GM21576 (cell line): ENCODE measurements at regions not wholly inside any gene's neighbourhood (a gene's known extent, or its start where the extent isn't known, plus 50 kb on each side); places are given as distances from the start of the nearest gene placed in this dataset.
"Not testable (repeated sequence)": the region's sequence is repeated elsewhere in the genome, so short reads cannot be mapped to it uniquely, and the experiment has no call there.

ENCODE experiments used
- ATAC-seq: cut with Tn5 transposase; IDR thresholded peaks from one replicate; pipeline ENCODE4 v1.9.1; 2021; ENCODE audit warnings: mild to moderate bottlenecking, moderate library complexity; ENCODE audit not compliant: unreplicated experiment

DNA sequence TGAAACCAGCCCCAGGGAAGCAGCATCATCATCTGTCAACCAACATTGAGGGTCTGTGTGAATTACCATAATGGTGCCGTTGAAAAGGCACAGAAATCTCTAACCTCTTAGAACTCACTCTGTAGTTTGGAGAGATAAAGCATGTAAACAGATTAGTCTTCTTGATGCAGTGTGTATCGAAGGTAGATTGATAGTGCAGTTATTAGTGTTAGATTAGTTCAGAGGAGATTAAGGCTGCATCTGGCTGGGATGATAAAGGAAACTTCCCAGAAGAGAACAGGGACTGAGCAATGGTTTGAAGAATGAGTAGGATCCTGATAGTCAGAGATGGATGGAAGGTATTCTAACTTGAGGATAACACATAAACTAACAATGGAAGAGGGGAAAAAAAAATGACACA is 651.5 kb downstream of the TLE1 start:
- no peak for ATAC-seq

DNA sequence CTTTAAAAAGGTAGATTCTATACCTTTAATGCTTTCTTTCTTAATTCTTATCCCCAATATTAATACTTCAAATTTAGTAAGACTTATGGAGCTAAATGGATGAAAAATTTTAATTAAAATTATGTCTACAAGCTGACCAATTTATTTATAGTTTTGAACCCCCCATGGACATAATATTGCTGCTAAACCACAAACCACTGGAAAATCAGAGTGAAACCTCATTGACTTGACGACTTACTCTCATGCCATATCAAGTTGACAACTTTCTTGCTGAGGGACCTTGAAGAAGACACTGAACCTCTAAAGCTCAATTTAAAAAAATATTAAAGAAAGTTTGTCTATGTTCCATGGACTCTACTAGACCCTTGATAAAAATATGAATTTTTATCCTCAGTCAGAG is 653.7 kb downstream of the TLE1 start:
- no peak for ATAC-seq

DNA sequence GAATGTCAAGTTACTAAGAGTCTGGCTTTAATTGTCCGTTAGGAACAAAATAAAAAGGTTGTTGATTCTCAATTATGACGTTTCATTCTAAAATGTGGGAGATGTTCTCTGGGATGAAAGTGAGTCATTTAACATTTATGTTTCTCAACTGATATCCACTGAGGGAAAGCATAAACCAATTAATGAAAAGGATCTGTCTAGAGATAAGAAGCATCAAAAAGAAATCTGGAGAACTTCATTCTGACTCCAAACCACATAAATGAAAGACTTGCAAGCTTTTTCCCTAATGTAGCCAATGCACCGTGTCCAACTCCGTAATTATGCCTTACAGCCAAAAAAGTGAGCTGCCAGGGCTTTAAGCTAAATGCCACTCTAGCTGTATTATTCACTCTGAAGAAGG is 654.2 kb downstream of the TLE1 start:
- ATAC-seq, result no peak

DNA sequence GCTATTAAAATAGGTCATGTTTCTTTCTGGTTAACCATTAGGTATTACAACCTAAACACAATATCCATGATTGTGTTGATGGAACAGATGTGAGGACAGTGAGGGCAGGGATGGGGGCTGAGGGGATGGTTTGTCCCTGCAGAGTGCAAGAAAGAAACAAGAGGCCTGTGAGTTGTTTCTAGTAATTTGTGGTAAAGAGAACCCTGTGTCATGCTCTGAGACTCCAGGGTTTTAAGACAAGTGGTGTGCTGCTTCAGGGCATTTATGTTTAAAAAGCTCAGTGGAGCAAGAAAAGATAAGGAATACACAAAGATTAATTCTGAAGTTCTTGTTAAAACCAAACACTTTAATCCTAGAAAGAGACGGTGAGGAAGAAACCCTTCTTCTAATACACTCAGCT is 656.5 kb downstream of the TLE1 start:
- ATAC-seq, result no peak

DNA sequence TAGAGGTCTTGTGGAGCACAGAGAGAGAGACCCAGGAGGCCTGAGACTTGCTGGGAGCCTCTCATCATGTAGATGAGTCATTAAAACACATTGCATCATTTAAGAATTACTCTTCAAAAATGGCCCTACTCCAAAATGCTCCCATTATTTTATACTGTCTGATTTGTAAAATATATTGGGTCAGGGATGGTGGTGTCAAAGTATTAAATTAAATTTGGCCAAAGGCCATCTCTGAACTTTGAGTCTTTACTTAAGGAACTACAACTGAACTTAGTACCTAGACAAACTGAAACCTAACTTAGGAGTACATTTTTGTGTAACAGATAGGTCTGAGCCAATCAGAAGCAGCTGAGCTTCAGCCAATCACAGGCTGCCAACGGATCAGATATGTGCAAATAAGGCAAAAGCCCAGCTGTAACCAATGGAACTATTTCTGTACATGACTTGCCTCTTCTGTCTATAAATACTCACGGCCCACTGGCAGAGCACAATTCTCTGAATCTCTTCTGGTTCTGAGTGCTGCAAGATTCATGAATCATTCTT is 657.2 kb downstream of the TLE1 start:
- no peak for ATAC-seq

DNA sequence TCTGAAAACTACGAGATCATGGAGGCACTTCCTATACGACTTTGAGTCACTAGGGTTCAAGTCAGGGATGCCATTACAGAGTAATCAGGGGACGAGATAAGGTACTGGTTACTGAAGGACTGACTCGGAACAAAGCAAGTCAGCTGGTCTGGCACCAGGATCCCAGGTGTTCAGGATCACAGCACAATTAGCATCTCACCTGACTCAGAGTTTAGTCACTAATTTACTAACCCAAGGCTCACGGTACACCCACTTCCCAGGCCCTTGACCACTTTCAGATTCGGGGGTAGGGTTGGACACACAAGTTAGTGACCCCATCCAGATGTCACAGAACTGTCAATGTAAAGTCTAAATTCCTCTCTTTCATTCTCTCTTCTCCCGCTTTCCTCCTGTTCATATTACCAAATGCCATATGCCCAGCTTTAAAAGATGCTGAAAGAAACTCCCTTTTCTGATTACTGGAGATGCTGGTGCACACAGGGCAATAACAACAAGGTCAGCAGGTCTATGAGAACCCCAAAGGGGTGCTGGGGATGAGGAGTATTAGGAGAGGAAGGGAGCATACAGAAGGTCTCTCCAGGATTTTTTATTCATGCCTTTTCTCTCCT is 657.8 kb downstream of the TLE1 start:
- ATAC-seq, result no peak

DNA sequence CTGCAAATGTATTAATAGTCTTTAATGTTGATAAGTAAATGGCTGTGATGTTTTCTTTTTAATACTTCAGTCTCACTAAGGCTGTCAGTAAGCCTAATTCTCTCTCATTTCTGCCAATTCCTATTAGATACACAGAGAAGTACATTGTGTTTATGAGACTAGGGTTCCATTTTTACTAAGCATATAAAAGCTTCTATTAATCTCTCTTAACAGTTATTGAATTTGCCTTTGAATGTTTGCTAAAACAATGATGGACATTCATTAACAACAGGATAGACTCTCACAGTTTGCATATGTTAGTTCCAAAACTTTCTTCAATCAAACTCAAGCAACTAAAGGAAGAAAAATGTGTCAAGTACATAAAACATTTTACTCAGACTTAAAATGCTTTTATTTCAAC is 659.3 kb downstream of the TLE1 start:
- no peak for ATAC-seq

DNA sequence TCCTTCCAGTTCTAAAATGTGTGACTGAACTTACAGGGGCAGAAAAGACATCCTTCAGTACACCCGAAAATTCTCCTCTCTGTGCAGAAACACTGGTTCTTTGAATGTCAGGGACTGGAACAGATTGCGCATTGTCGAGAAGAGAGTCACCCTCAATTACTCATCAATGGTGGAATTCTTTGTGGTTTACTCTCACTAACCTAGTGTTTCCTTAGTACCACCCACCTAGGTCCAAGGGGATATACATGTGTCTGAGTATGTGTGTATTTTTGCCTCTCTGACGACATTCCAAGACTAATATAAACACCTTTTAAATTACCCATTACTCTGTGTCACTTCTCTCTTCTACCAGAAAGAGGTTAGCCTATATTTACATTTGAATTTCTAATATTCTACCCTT is 660.8 kb downstream of the TLE1 start:
- no peak for ATAC-seq

DNA sequence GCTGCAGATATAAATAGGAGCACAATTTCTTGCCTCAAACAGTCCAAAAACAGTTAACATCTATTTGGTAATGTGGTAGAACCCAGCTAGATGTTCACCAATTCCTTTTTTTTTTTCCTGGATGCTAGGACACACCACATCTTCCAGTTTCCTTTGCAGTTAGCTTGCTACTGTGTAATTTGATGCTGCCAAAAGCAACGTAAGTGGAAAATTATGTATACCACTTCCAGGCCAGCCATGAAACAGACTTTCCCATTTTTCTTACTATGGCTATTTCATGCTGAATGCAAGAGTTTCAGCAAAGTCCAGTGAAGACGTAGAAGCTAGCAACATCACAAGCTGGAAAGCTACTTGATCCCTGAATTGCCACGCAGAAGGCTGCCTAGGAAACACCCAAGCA is 667.2 kb downstream of the TLE1 start:
- no peak for ATAC-seq

DNA sequence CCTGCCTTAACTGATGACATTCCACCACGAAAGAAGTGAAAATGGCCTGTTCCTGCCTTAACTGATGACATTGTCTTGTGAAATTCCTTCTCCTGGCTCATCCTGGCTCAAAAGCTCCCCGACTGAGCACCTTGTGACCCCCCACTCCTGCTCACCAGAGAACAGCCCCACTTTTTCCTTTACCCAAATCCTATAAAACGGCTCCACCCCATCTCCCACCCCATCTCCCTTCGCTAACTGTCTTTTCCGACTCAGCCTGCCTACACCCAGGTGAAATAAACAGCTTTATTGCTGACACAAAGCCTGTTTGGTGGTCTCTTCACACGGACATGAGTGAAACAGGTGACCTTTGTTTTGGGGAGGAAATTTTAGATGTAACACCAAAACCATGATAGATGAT is 674.4 kb downstream of the TLE1 start:
- ATAC-seq, result not testable (repeated sequence)

DNA sequence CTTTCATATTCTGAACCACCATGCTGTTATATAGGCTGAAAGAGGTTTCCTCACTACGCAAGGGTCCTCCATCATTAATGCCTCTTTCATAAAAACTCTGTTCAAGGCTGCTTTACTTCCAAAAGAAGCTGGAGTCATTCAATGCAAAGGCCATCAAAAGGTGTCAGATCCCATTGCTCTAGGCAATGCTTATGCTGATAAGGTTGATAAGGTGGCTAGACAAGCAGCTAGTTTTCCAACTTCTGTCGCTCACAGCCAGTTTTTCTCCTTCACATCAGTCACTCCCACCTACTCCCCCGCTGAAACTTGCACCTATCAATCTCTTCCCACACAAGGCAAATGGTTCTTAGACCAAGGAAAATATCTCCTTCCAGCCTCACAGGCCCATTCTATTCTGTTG is 676.2 kb downstream of the TLE1 start:
- ATAC-seq, result not testable (repeated sequence)

DNA sequence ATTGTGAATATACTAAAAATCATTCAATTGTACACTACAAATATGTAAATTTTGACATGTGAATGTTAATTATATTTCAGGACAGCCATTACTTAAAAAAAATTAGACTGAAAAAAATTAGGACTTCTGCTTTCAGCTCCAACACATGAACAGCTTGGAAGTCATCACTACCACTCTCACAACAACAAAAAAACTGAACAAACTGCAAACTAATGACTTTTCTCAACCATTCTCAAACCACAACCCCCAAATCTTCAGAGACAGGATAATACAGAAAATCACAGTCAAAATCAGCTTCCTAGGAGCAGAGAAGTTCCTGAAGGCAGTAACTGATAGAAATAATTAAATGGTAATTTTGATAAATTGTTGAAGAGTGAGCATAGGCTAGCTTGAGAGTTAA is 686.4 kb downstream of the TLE1 start:
- no peak for ATAC-seq

DNA sequence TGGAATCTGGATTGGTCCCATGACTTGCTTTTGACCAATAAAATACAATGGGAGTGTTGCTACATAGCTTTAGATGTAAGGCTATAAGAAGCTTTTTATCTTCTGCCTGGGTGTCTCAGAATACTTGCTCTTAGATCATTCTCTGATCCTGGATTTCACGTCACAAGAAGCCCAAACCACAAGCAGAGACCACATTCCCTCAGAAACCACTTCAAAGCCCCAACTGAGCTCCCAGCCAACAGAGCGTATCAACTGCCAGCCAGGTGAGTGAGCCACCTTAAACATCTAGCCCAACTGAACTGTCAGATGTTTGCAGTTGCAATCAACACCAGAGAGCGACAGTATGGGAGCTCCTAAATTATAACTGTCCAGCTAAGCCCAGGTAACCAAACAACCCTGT is 687.1 kb downstream of the TLE1 start:
- ATAC-seq, result no peak

DNA sequence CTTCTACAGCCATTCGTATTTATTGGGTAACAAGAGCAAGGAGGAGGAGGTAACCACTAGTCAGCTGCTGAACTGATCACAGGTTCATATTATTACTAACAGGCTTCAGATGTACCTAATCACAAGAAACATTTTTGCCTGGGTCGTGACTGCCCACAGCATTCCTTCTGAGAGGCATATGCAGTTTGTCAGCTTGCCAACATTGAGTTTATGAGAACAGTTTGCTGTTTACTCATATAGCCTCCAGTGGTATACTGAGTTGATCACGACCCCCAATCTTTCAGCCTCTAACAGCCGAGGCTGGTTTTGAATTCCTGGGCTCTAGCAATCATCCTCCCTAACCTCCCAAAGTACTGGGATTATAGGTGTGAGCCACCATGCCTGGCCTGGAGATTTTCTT is 693.6 kb downstream of the TLE1 start:
- ATAC-seq, result no peak

DNA sequence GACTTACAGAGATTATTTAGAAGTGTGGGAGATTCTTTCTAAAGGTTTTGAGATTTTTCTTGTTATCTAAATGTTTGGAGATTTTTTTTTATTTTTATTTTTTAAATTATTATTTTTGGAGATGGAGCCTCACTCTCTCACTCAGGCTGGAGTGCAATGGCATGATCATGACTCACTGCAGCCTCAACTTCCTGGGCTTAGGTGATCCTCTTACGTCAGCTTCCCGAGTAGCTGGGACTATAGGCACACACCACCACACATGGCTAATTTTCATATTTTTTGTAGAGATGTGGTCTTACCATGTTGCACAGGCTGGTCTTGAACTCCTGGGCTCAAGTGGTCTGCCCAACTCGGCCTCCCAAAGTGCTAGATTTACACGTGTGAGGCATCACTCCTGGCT is 694.5 kb downstream of the TLE1 start:
- no peak for ATAC-seq

DNA sequence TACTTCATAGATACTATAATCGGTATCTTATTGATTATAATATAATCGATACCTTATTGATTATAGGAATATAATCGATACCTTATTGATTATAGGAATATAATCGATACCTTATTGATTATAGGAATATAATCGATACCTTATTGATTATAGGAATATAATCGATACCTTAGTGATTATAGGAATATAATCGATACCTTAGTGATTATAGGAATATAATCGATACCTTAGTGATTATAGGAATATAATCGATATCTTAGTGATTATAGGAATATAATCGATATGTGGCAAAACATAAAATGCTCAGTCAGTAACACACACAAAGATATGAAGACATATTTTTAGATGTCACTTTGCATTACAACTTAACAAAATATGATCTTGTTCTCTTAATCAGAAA is 703.8 kb downstream of the TLE1 start:
- ATAC-seq, result not testable (repeated sequence)

DNA sequence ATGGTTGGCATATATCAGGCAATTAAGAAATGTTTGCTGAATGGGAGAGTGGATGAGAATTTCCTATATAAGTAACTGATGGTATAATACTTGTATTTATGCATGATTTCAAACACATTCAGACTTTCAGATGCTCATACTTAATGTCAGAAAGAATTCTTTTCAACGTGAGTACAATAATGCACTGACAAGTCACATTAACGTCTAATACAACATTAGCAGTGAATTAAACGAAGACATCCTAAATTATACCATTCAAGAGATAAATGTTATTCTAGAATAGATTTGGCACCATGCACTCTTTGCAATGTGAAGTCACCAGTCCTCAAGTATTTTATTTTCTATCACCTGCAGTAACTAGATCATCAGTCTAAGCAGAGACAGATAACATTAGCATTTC is 712.9 kb downstream of the TLE1 start:
- ATAC-seq, result no peak

DNA sequence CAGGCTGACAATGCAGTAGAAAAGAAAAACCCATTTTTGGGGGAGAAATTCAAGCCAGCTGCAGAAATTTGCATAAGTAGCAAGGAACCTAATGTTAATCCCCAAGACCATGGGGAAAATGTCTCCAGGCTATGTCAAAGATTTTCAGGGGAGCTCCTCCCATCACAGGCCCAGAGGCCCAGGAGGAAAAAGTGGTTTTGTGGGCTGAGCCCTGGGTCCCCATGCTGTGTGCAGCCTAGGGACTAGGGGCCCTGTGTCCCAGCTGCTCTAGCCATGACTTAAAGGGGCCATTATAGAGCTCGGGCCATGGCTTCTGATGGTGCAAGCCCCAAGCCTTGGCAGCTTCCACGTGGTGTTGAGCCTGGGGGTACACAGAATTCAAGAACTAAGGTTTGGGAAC is 719.0 kb downstream of the TLE1 start:
- not testable (repeated sequence) for ATAC-seq

DNA sequence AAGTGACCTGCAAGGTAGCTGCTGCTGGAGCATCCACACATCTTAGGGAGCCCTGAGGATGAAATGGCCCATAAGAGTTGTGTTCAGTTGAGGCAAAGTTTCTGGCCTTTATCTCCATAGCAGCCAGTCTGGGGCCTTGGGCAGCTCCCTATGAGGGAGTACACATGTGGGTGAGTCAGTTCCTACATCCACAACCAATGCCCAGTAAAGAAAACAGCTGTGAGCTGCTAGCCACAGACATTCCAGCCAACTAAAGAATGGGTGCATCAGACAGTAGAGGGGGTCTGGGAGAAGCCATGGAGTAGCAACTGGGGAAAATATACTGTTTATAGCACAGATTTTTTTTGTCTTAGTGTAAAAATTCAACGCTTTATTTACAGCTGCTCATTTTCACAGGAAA is 720.7 kb downstream of the TLE1 start:
- ATAC-seq, result no peak

DNA sequence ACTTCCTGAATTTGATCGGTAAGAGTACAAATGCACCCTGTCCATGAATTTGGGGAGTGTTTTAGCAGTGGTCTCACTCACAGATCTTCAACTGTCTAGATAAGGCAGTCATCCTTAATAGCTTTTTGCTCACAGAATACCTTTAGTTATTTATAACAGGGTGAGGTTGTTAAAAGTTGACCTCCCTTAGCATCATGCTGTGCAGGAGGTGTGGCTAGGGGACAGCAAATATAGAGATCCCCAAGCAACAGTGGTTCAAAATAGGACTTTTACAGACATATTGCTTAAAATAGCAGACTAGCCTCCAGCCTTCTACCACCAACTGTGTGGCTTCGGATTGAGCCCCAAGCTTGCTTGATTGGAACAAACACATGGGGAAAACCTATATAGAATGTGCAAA is 724.4 kb downstream of the TLE1 start:
- no peak for ATAC-seq

DNA sequence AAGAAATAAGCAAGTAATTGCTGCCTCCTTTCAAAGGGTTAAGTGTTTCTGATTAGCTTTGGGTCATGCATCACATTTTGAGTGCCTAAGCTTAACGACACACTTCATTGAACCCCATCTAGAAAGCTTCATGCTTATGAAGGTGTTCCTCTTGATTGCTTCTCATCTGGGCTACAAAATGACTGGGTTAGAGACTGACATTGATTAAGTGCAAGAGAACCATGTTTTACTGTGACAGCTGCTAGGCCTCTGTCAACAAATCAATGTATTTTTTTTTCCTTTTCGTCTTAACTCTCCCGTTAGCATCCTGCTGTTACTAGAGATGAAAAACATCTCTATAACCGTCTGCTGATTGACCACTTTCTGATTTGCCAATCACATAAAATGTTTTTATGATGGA is 725.0 kb downstream of the TLE1 start:
- no peak for ATAC-seq

DNA sequence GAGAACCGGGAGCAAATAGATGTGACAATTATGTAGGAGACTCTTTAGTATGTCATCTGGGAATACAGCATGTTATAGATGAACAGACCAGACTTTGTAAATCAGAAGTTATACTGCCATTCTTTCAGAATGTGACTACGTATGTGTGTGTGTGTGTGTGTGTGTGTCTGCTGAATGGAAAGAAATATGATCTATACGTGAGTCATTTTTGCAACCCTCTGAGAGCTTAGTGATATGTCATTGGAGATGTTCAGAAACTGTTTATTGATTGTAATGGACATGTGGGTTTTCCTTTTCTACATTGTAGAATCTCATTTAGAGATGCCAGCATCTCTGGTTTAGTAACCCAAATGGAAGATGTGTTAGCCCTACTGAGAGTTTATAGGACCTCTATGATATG is 731.5 kb downstream of the TLE1 start:
- ATAC-seq, result no peak

DNA sequence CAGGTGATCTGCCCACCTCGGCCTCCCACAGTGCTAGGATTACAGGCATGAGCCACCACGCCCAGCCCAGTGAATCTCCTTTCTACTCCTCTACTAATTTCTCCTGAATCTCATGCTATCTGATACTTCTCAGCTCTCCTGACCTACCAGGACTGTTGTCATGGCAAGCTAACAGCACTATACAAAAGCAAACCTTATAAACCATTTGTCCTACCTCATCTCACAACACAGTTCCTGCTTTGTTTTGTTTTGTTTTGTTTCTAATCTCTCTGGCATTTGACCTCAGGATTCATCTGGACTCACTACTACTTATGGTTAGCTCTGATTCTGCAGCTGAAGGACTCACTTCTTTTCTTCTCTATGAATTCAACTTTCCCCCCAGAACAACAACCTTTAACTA is 734.8 kb downstream of the TLE1 start:
- no peak for ATAC-seq
